Head of caudate nucleus (tissue), 42 donors: ENCODE measurements at regions not wholly inside any gene's neighbourhood (a gene's known extent, or its start where the extent isn't known, plus 50 kb on each side); places are given as distances from the start of the nearest gene placed in this dataset.

Experiments
- DNase-seq, 42 donors: peaks; one replicate each; pipeline versions ENCODE4 v3.0.0 to v3.0.0-alpha.2; 2020 to 2021; ENCODE audit warnings: mixed read lengths in 7 of 42
- intact Hi-C: fragments of 100-400 bp; cut with DNase I; formaldehyde crosslinking; loops from one replicate; pipeline ENCODE4 v1.15.0; 2022

DNA sequence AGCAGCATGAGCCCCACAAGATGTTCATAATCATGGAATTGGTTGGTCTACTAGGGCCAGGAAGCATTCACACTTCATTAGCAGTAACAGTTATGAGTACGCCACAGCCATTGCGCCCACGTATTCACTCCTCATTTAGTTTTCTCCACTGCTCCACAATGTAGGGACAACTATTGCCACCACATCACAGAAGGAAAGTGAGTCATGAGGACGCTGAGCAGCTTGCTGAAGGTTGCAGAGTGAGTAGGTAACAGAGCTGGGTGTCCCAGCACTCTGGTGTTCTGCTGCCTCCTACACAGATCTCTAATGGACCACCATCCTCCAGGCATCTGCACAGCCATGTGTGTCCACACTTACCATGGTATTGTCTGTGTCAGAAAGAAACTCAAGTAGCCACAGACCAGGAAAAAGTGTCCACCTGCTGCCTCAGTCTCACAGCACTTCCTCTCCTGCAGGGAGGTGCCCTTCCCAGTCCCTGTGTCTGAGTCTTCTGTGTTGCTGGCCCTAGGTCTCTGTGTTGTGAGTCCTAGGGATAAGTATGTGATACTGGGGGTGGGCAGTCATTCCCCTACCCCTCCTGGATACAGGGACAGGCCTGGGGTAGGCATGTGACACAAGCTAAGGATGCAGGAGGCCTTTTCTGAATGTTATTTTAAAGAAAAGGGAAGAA, 103.9 kb downstream of the TTLL2 start:
- intact Hi-C loops = no loop called here
- no peak for DNase-seq

DNA sequence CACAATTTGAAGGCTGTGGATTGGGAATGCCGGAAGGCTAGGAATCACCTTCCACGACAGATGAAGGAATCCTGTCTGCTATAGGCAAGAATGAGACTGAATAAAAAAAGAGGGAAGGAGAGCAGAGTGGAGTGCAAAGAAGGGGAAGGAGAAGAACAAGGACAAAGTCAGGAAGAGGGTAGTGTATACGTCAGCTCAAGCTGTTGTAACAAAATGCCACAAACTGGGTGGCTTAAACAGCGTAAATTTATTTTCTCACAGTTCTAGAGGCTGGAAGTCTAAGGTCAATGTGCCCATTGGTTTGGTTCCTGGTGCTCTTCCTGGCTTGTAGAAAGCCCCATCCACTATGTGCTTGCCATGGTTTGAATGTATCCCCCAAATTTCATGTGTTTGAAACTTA, 104.5 kb downstream of the TTLL2 start:
- no peak for DNase-seq
- intact Hi-C loops = no loop called here

DNA sequence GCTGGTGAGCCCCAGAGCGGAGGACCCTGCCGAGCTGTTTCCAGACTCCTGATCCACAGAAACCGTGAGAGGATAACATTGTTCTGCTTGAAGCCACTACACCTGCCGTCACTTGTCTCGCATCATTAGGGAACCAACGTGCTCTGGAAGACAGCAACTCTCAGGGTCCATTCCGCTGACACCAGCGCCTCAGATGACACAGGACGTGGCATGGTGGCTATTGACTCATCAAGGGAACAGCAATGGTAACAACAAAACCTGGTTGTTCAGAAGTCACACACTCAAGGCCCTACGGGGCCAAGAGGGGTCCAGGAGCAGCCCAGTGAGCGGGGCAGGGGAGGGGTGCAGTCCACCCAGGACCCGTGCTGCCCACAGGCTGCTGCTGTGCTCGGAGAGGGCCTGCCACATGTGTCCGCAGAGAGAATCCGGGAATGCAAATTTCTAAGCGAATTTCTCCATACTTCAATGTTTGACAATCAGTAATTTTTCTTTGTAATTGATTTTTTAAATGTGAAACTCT, 110.4 kb downstream of the TTLL2 start:
- DNase-seq = no peak
- intact Hi-C loops = no loop called here

DNA sequence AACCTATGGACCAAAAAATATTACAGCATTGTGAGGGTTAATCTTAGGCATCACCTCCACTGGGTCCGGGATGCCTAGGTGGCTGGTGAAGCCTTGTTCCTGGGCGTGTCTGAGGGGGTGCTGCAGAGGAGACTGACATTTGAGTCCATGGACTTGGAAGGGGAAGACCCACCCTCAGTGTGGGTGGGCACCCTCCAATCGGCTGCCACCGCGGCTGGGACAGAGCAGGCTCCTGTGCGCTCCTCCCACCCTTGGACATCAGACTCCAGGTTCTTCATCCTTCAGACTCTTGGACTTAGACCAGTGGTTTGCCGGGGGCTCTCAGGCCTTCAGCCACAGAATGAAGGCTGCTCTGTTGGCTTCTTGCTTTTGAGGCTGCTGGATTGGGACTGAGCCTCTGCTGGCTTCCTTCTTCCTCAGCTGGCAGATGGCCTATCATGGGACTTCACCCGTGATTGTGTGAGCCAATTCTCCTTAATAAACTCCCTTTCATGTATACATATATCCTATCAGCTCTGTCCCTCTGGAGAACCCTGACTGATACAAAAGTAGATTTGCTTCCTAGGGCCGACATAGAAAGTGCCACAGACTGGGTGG, 113.1 kb downstream of the TTLL2 start:
- intact Hi-C loops = no loop called here

DNA sequence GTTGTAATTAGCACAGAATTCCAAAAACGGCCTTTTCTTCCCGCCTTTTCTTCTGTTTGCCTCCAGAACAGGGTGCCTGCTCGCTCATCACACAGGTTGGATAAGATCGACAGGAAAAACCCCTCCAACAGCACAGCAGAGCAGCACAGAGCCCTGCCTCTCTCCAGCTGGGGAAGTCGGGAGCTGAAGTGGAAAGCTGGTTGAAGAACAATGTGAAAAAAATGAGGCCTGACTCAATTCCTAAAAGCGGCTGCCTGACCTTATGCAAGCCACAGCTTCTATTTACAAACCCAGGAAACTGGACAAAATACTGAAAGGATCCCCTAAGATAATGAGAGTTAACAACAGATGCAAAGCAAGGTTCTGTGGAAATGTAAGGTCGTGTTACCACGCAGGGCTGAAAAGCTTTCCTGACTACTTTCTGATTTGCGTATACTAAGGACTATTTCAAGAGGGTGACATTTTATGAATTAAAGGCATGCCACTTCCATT, 116.9 kb downstream of the TTLL2 start:
- peak in 1 of 42 donors; percentile 29 for DNase-seq
- intact Hi-C loops = no loop called here

More for the DNA sequence above, 113.1 kb downstream of the TTLL2 start:
- DNase-seq = no peak

DNA sequence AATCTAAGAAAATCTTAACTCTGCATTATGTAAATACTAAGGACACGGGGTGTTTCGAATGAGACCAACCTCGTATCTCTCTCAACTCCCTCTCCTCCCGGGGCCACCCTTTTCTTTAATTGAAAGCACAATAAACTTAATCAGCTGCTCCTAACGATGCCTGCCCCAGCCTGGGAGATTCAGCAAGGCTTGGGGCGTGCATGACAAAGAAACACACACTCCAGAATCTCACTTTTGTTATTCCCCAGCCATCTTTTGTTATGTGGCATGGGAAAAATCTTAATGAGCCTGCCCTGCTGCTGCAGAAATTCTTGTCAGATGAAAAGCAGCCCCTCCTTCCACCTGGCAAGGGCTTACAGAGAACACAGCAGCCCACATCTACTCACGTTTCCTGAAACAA, 117.4 kb downstream of the TTLL2 start:
- intact Hi-C loops = no loop called here
- DNase-seq = peak in 1 of 42 donors; percentile 33

DNA sequence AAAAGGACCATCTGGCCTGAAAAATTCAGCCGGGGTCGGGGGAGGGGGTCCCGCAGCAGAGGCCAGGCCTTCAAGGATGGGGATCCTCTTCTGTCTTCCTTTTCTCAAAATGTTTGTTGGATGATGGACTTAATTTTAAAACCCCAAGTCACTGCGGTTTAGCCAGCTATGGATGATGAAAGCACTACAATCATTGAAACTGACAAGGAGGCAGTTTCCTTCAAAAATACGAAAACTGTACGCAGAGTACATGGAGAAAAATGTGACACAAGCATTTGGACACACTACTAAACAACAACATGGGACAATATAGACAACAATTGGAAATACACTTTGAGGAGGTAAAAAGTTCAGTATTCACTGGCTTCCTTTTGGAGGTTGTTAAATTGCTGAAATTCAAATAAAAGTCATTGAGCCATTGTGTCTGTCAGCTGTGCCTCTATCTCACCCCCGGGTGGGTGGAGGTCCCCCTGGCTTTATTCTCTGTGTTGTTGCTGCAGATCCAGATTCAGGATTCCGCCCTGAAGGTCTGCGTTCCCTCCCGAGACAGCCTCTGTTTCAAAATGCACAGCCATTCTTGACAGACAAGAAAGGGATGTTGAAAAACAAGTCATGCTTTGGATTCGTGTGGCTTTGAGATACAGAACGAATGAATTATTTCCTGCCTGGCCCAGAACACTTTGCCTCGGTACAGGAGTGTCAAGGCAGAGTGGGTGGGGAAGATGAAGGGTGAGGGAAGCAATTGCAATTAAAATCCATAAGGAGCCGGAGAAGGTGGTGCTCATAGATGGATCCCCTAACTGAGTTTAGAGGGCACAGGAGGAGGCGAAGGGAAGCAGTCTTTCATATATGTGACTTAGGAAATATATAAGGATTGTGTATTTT, 118.2 kb downstream of the TTLL2 start:
- DNase-seq = peak in 14 of 42 donors; percentile 12 to 64 (median 32)
- intact Hi-C loops = no loop called here

DNA sequence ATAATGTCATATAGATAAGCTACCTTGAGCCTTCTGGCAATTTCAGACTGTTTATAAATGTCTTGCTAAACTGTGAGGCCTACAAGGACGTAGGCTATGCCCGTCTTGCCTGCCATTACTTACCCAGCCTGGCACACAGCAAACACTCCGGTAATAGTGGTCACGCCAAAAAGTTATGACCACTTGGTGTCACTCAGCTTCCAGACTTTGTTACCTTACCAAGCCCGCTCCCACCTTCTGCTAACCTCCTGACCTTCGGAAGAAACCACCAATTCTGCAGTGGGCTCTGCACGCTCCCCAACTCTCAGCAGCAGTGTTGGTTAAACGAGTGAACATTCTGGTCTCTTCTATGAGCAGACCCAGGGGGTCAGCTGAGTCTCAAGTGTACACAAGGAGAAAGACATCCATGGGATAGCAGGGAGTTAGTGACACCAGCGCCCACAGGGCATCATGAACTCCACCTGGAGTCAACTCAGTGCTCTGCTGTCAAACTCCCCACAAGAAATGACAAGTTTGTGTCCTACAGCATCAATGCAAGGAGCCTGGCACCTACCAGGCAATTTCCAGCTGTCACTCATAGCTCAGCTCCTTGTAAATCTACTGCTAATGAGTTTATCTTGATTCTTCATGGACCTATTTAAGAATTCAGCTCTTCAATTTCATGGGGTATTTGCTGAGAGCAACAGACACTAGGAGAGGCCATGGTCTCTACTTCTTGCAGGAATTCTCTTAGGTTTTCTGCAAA, 119.9 kb downstream of the TTLL2 start:
- DNase-seq = peak in 4 of 42 donors; percentile 18 to 68 (median 44)
- intact Hi-C loops = no loop called here

DNA sequence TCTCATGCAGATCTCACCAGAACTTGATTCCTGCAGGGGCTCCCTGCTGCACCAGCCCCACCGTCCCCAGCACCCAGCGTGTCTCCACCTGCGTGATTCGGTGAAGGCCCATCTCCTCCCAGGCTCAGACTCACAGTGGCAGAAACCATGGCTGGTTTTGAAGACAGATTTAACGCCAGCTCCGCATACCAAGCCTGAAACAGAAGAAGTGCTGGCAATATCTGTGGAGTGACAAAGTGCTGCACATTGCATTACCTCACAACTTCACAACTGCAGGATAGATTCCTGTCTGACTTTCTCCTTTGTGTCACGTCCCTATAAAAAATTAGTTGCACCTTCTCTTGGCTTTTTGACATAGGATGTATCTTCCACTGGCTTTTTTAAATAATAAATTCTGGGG, 120.7 kb downstream of the TTLL2 start:
- intact Hi-C loops = no loop called here
- peak in 1 of 42 donors; percentile 20 for DNase-seq

DNA sequence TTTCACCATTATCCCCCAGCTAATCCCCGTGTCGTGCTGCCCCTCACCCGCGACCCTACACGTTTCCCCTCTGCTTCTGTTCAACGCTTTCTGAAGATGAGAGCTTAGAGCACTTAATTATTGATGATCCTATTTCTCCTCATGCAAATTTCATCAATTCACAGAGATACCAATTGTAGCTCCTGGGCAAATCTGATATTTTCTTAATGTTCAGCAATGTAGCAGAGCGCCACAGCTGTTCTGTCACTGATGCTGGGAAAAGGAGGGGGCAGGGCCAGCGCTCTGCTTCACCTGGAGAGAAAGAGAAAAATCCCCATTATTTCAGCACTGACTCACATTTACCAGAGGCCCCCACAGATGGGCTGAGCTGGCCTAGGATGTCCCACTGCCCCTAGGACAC, 121.2 kb downstream of the TTLL2 start:
- intact Hi-C loops = no loop called here

DNA sequence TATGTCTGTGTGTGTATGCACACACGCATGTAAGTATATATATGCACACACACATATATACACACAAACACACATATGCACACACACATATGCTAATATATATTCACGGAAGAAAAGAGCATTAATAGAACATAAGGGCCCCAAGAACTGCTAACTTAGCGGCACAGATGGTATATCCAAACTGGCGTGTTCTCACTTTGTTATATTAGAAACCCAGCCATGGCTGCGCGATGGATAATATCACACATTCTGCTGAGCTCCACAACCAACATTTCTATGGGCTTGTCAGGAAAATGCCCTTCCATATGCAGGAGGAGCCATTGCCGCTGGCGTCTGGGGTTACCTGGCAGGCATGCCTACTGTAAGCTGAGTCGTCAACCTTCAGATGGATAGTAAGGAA, 122.1 kb downstream of the TTLL2 start:
- intact Hi-C loops = no loop called here
- no peak for DNase-seq

More for the DNA sequence above, 121.2 kb downstream of the TTLL2 start:
- DNase-seq = no peak

DNA sequence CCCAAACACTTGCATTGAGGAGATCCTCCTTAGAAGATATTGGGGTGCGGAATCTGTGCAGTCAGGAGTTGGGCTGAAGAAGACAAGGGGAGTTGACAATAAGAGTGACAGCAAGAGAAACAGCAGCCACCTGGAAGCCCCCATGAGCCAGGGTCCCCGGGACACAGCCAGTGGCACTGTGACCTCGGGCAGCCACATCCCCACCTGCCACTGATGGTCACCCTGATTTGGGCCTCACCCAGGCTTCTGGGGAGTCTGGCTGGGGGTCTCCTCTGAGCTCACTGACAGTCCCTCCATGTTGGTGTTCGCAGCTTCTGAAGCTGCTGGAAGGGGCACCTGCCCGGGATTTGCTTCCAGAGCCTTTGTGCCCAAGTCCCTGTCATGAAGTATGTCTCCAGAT, 123.5 kb downstream of the TTLL2 start:
- intact Hi-C loops = no loop called here
- DNase-seq = no peak

DNA sequence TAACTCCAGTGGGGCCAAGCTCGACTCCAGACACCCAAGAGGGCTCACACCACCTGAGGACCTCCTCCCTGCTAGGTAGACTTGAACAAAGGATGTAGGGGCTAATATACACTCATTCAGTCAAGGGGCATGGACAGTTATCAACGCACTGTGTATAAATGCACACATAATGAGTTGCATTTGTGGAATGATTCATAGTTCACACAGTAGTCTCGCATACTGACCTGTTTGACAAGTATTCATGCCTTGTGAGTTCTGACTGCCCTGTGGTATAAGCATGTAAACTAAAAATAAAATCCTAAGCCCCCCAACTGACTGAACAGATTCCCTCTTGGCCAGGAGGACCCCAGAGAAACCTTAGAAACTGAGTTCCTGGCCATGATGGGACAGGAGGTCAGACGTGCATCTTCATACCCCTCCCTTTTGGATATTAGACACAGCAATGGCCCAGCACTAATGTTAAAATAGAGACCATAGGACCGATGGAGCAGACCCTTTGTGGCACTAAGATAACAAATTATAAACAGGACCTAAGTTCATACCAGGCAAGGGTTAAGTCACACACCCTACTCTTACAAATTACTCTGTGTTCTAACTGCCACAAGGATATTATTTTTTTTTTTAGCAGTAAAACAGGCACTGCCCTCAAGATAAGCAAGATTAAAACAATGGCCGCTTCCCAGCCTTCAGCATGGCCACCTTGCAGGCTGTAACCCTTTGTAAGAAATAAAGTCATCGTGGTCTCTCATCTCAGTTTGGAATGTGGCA, 124.4 kb downstream of the TTLL2 start:
- no peak for DNase-seq
- intact Hi-C loops = no loop called here

DNA sequence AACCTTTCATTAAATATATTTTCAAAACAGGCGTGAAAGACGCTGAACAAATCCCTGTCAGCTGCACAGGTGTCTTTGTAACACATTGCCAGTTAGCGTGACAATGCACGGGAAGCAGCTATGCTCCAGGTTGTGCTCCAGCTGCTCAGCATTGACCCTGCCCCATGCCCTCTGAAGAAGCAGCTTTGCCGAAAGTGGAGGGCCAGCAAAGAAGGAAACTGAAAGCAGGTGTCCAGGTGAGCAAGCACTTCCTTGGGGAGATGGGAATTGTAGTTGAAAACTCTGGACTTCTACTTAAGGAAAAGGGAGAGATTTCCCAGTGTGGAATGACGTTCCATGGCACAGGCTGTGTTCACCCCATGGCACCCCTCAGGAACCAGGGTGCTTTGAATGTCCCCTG, 125.7 kb downstream of the TTLL2 start:
- no peak for DNase-seq
- intact Hi-C loops = no loop called here

DNA sequence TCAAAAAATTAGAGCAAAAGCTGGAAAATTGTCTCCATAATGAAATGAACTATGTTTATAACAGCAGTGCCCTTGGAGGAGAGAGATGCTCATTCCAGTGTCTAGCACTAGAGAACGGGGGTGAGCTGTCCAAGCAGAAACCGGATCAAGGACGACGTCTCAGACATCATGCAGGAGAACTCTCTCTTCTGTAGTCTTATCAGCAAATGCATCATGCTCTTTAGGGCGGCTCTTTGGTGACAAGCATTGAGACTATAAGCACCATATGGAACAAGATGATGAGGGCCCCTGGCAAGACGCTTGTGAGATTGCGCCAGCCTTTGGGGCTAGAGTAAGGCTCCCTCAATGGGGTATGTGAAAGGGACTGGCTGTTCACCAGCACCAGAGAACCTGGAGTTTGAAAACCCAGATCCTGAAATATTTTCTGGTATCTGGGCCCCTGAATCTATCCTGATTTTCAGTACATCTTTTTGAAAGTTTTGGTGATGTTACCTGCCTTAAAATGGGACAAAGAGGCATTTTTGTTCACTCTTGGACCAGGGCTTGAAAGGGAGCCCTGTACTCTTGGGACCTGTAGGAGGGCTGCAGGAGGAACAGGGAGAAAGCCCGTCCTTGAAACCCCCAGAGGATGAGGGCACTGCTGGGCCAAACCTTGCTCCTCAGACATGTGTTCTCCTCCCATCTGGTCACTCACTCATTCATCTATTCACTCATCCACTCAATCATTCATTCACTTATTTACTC, 127.6 kb downstream of the TTLL2 start:
- intact Hi-C loops = no loop called here

DNA sequence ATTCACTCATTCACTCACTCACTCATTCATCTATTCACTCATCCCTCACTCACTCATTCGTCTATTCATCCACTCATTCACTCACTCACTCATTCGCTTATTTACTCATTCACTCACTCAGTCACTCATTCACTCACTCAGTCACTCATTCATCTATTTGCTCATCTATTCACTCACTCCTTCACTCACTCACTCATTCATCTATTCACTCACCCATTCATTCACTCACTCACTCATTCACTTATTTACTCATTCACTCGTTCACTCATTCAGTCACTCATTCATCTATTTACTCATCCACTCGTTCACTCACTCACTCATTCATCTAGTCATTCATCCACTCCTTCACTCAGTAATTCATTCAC, 128.2 kb downstream of the TTLL2 start:
- DNase-seq = no peak
- intact Hi-C loops = no loop called here

More for the DNA sequence above, 127.6 kb downstream of the TTLL2 start:
- no peak for DNase-seq

DNA sequence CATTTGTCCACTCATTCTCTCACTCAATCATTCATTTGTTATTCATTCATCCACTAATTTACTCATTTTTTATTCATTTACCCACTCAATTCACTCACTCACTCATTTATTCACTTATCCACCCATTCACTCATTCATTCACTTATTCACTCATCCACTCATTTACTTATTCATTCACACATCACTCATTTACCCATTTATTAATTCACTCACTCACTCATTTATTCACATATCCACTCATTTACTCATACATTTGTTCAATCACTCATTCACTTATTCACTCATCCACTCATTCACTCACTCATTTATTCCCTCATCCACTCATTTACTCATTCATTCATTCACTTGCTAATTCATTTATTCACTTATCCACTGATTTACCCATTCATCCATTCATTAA, 129.1 kb downstream of the TTLL2 start:
- intact Hi-C loops = no loop called here
- no peak for DNase-seq

DNA sequence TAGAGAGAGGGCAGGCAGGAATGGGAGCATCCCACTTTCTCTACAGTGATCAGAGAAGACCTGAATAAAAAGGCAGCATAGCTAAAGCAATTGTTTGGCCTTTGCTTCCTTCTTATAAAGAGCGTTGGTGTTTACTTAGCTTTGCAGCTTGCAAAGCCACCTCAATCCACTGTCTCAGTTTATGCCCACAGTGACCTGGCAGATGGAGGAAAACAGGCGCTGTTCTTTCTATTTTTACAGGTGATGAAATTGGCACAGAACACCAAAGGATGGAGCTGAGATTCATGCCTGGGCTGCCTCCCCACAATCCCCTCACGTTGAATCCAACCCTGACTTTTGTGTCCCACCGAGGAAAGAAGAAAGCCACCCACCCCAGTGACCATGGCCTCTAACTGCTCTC, 130.5 kb downstream of the TTLL2 start:
- no peak for DNase-seq
- intact Hi-C loops = no loop called here
